HepG2 (cell line): ENCODE measurements at regions not wholly inside any gene's neighbourhood (a gene's known extent, or its start where the extent isn't known, plus 50 kb on each side); places are given as distances from the start of the nearest gene placed in this dataset.

Source experiments
- ATAC-seq: fragments of 200-7000 bp; cut with Tn5 transposase; 3 replicates; pipeline ENCODE4 v1.9.1; 2020; ENCODE audit warnings: mild to moderate bottlenecking, moderate library complexity
- BruUV-seq: library from RNA; stranded (reverse); fragments of 400-500 nt; replicated peaks from 2 replicates; lab custom pipeline; 2021; lab: Mats Ljungman, UMichigan
- CTCF ChIA-PET: fragments of 300-600 bp; formaldehyde crosslinking; extraction: SDS; loops from one replicate; lab custom pipeline; 2021; ENCODE audit warnings: low total read pairs, inconsistent platforms, low intra/inter-chr PET ratio; lab: Yijun Ruan, JAX
- POLR2A ChIA-PET: fragments of 350-600 bp; sonication (Branson Sonifier 250); formaldehyde crosslinking; loops from one replicate; lab custom pipeline; 2020; ENCODE audit warnings: antibody characterized with exemption, inconsistent platforms; lab: Yijun Ruan, JAX
- DNase-seq: peaks from one replicate; pipeline ENCODE4 v3.0.0-alpha.2; 2015; ENCODE audit warnings: low spot score
- FAIRE-seq: peaks from 3 replicates; lab custom pipeline; 2011; peaks lifted over from hg19 to GRCh38; lab: Jason Lieb, UNC
- H2AFZ ChIP-seq: one replicate; pipeline ENCODE4 v1.6.1; 2011; ENCODE audit warnings: low read length, inconsistent platforms
- H3K27ac ChIP-seq: fragments of 300-600 bp; 3 replicates; pipeline ENCODE4 v1.8.0; 2011; ENCODE audit warnings: mixed run types, mild to moderate bottlenecking, mixed read lengths, low read length, inconsistent platforms; ENCODE audit not compliant: insufficient read depth; ENCODE audit errors: extremely low read length
- H3K27me3 ChIP-seq, 2 experiments: fragments of 200-600 bp in 1 of 2; 2 replicates in 1 of 2; 3 replicates in 1 of 2; pipeline versions ENCODE4 v1.6.0 to v1.8.0; 2011; ENCODE audit warnings: low read length in 2 of 2, mild to moderate bottlenecking in 2 of 2, moderate library complexity in 2 of 2, inconsistent platforms in 1 of 2; ENCODE audit not compliant: insufficient read depth in 2 of 2, control insufficient read depth in 1 of 2
- H3K36me3 ChIP-seq, 2 experiments: fragments of 200-600 bp in 1 of 2; replicated peaks in 1 of 2; 2 replicates in 1 of 2; 3 replicates in 1 of 2; pipeline versions ENCODE4 v1.5.1 to v1.8.0; 2011; ENCODE audit warnings: low read length in 2 of 2, inconsistent platforms in 1 of 2; ENCODE audit not compliant: insufficient read depth in 2 of 2, control insufficient read depth in 1 of 2
- H3K4me1 ChIP-seq: 2 replicates; pipeline ENCODE4 v1.5.1; 2012; ENCODE audit warnings: low read length, inconsistent platforms; ENCODE audit not compliant: insufficient read depth
- H3K4me2 ChIP-seq: 2 replicates; pipeline ENCODE4 v1.6.0; 2011; ENCODE audit warnings: low read depth, low read length, inconsistent platforms
- H3K4me3 ChIP-seq, 3 experiments: fragments of 200-600 bp in 1 of 3; sonication (generic), shearing (Covaris generic) in 1 of 3; replicated peaks in 1 of 3; 2 replicates each; pipeline ENCODE4 v1.5.1; 2011 to 2016; ENCODE audit warnings: low read length in 3 of 3, inconsistent platforms in 2 of 3, low read depth in 2 of 3, mild to moderate bottlenecking in 2 of 3, control low read depth in 1 of 3, mixed read lengths in 1 of 3; ENCODE audit not compliant: insufficient read depth in 1 of 3
- H3K79me2 ChIP-seq: one replicate; pipeline ENCODE4 v1.6.1; 2011; ENCODE audit warnings: low read length, inconsistent platforms; ENCODE audit not compliant: insufficient read depth
- H3K9ac ChIP-seq: 2 replicates; pipeline ENCODE4 v1.6.0; 2011; ENCODE audit warnings: mild to moderate bottlenecking, low read depth, low read length, inconsistent platforms; ENCODE audit not compliant: insufficient read depth
- H3K9me3 ChIP-seq: 2 replicates; pipeline ENCODE4 v1.5.1; 2012; ENCODE audit warnings: mild to moderate bottlenecking, low read length
- H4K20me1 ChIP-seq: 2 replicates; pipeline ENCODE4 v1.6.0; 2011; ENCODE audit warnings: inconsistent platforms, mild to moderate bottlenecking, low read length, moderate library complexity; ENCODE audit not compliant: insufficient read depth
- AKAP8 ChIP-seq: sonication (generic); formaldehyde crosslinking; IDR thresholded peaks from 2 replicates; pipeline ENCODE4 v1.5.1; 2020; ENCODE audit warnings: mild to moderate bottlenecking, missing genetic modification reagents
- FOXJ3 ChIP-seq: sonication (generic); formaldehyde crosslinking; IDR thresholded peaks from 2 replicates; pipeline ENCODE4 v1.4.0; 2020; ENCODE audit warnings: missing genetic modification reagents, mild to moderate bottlenecking, borderline replicate concordance
- RBM22 ChIP-seq: fragments of 200-400 bp; formaldehyde crosslinking; optimal IDR thresholded peaks from 2 replicates; pipeline ENCODE3; 2017; ENCODE audit warnings: mild to moderate bottlenecking, low read length, moderate library complexity
- ZFAT ChIP-seq: sonication (generic); formaldehyde crosslinking; conservative IDR thresholded peaks from 2 replicates; pipeline ENCODE4 v1.8.1; 2023; ENCODE audit warnings: missing genetic modification reagents, inconsistent platforms
- ZNF264 ChIP-seq: sonication (generic); formaldehyde crosslinking; IDR thresholded peaks from 2 replicates; pipeline ENCODE4 v1.4.0; 2020; ENCODE audit warnings: missing genetic modification reagents
- WGBS: methylation state at CpG from one replicate; pipeline ENCODE4 v1.1.6; 2017; ENCODE audit warnings: low lambda C conversion rate; 5-methylcytosine and 5-hydroxymethylcytosine counted together
- in situ Hi-C: cut with HindIII; loops from 2 replicates; pipeline ENCODE4 v1.10.0; 2017; ENCODE audit warnings: low pct_unique_long_range_greater_than_20kb; ENCODE audit not compliant: extremely low pct_ligation_motif_present
- intact Hi-C: fragments of 100-400 bp; cut with micrococcal nuclease; formaldehyde crosslinking; loops from one replicate; pipeline ENCODE4 v1.10.0; 2022; ENCODE audit not compliant: unreplicated experiment
- TF ChIP-seq, protein P1 (sequence below): sonication (generic); formaldehyde crosslinking; IDR thresholded peaks from 2 replicates; pipeline ENCODE4 v1.5.0; 2020; ENCODE audit warnings: mild to moderate bottlenecking, missing genetic modification reagents, borderline replicate concordance

DNA sequence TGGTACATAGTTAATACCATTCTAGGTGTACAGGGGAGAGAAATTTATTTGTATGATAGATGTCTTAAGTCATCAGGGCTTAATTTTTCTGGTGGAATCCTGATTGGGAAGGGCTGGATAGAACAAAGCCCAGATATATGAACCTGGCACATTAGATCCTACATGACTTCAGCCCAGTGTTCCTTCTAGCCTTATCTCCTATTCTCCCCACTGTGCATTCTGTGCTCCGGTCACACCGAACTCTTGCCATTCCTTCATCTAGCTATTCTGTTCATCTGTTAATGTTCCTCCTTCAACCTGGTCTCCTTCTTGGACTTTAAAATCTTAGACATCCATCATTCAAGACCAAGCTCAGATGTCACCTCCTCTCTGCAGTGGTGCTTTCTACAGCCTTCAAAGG, 68.9 kb upstream of the EED start:
- DNase-seq (no peak), FAIRE-seq (no peak), ATAC-seq (no peak)
- no peaks in the 10 kb centered on the region for H3K36me3 ChIP-seq
- H2AFZ ChIP-seq = no peak overlapping the region
- in situ Hi-C loops (no loop called here), intact Hi-C loops (no loop called here)
- H4K20me1 ChIP-seq = no peaks in the 10 kb centered on the region
- no peaks in the 10 kb centered on the region for H3K9me3 ChIP-seq
- TF ChIP-seq, protein P1, sequence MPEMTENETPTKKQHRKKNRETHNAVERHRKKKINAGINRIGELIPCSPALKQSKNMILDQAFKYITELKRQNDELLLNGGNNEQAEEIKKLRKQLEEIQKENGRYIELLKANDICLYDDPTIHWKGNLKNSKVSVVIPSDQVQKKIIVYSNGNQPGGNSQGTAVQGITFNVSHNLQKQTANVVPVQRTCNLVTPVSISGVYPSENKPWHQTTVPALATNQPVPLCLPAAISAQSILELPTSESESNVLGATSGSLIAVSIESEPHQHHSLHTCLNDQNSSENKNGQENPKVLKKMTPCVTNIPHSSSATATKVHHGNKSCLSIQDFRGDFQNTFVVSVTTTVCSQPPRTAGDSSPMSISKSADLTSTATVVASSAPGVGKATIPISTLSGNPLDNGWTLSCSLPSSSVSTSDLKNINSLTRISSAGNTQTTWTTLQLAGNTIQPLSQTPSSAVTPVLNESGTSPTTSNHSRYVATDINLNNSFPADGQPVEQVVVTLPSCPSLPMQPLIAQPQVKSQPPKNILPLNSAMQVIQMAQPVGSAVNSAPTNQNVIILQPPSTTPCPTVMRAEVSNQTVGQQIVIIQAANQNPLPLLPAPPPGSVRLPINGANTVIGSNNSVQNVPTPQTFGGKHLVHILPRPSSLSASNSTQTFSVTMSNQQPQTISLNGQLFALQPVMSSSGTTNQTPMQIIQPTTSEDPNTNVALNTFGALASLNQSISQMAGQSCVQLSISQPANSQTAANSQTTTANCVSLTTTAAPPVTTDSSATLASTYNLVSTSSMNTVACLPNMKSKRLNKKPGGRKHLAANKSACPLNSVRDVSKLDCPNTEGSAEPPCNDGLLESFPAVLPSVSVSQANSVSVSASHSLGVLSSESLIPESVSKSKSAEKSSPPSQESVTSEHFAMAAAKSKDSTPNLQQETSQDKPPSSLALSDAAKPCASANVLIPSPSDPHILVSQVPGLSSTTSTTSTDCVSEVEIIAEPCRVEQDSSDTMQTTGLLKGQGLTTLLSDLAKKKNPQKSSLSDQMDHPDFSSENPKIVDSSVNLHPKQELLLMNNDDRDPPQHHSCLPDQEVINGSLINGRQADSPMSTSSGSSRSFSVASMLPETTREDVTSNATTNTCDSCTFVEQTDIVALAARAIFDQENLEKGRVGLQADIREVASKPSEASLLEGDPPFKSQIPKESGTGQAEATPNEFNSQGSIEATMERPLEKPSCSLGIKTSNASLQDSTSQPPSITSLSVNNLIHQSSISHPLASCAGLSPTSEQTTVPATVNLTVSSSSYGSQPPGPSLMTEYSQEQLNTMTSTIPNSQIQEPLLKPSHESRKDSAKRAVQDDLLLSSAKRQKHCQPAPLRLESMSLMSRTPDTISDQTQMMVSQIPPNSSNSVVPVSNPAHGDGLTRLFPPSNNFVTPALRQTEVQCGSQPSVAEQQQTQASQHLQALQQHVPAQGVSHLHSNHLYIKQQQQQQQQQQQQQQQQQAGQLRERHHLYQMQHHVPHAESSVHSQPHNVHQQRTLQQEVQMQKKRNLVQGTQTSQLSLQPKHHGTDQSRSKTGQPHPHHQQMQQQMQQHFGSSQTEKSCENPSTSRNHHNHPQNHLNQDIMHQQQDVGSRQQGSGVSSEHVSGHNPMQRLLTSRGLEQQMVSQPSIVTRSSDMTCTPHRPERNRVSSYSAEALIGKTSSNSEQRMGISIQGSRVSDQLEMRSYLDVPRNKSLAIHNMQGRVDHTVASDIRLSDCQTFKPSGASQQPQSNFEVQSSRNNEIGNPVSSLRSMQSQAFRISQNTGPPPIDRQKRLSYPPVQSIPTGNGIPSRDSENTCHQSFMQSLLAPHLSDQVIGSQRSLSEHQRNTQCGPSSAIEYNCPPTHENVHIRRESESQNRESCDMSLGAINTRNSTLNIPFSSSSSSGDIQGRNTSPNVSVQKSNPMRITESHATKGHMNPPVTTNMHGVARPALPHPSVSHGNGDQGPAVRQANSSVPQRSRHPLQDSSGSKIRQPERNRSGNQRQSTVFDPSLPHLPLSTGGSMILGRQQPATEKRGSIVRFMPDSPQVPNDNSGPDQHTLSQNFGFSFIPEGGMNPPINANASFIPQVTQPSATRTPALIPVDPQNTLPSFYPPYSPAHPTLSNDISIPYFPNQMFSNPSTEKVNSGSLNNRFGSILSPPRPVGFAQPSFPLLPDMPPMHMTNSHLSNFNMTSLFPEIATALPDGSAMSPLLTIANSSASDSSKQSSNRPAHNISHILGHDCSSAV (CRISPR knock-in tag) = no peak
- TF ChIP-seq RBM22 (no peak), FOXJ3 (CRISPR knock-in tag) (no peak), AKAP8 (CRISPR knock-in tag) (no peak), ZNF264 (CRISPR knock-in tag) (no peak), ZFAT (CRISPR knock-in tag) (no peak)
- H3K4me1 ChIP-seq = peaks cover 50% of the 10 kb centered on the region
- POLR2A ChIA-PET = no interaction called here
- H3K27ac ChIP-seq = no peak overlapping the region
- H3K4me2 ChIP-seq = no peak overlapping the region
- 100% methylated on average over 2 of the region's 2 CpGs for WGBS
- H3K79me2 ChIP-seq = no peaks in the 10 kb centered on the region
- no TSS peak for BruUV-seq
- CTCF ChIA-PET = no interaction called here
- no peaks in the 10 kb centered on the region; a peak in 1 of 5 replicates for H3K27me3 ChIP-seq
- no peak overlapping the region for H3K9ac ChIP-seq
- H3K4me3 ChIP-seq = no peak overlapping the region
